Stimulated activated CD4-positive, alpha-beta T cell treated with anti-CD3 and anti-CD28 coated beads, Interleukin-15, amount 100 ng/mL, for 24 hours (primary cell): ENCODE measurements at regions not wholly inside any gene's neighbourhood (a gene's known extent, or its start where the extent isn't known, plus 50 kb on each side); places are given as distances from the start of the nearest gene placed in this dataset.

ENCODE experiments used
- DNase-seq: peaks from one replicate; pipeline ENCODE4 v3.0.0-alpha.2; 2020

DNA sequence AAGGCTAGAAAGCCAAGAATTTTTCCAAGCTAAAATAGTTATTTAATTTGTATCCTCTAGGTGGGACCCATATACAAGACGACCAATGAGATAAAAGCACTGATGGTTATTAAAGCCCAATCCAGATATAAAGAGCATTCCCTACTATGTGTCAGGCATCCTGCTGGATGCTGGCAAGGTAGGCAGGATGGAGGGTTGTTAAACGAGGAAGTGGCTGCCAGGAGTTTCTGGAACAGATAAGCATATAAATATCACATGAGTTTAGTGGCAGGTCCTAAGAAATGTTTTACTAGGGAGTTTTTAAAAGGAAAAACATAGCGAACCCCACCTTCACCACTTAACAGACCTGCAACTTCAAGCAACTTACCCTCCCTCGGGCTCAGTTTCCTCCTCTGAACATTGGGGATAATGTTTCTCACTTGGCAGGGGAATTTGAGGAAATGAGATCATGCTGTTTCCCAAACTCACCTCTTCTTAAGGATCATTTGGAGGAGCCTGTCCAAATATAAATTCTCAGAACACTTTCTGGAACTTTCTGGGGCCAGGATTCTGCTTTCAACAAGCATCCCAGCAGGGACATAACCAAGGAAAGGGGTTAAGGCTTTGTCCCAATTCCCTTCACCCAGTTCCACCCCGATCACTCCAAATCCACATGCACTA is 94.3 kb upstream of the LDB2 start:
- DNase-seq, result no peak

DNA sequence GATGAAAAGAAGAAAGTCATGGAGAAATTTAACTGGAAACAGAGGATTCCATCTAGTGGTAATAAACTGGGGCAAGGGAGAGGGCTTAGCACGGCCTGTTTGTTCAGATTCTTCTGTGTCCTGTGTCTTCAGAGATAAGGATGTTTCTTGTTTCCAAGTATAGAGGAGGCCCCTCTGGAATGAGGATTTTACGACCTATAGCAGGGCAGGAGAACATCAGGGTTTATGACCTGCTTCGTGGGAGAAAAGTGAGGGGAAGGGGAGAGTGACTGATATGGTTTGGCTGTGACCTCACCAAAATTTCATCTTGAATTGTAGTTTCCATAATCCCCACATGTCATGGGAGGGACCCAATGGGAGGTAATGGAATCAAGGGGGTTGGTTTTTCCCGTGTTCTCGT is 93.0 kb upstream of the LDB2 start:
- DNase-seq, result no peak

DNA sequence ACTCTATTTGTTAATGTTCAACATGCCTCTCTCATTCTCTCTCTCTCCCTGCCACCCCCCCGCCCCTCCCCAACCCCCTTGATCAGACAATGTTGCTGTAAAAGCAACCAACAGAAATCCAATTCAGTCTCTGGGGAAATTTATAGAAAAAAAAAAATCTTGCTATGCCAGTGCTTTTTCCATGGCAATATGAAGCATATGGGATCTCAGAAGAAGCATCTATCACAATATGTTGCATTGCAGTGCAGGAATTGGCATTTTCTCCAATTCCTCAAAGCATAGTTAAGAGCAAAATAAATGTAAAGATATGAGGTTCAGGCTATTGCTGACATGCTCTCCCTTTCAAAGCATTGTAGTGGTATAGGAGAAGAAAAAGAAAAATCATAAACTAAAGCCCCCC is 90.9 kb upstream of the LDB2 start:
- no peak for DNase-seq

DNA sequence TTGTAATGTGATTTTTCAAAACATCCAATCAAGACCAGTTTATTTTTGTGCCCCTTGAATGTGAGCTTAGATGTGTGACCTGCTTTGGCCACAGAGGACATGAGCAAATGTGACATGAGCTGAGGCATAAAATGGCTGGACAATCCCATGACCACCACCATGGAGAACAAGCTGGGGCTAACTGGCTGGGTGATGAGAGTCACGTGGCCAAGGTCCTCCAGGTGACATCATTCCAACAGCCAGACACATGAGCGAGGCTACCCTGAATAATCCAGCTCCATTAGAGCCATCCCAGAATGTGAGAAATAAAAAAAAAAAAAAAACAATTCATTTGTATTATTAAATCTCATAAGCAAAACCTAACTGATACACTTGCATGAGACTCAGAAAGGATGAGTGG is 90.4 kb upstream of the LDB2 start:
- no peak for DNase-seq

DNA sequence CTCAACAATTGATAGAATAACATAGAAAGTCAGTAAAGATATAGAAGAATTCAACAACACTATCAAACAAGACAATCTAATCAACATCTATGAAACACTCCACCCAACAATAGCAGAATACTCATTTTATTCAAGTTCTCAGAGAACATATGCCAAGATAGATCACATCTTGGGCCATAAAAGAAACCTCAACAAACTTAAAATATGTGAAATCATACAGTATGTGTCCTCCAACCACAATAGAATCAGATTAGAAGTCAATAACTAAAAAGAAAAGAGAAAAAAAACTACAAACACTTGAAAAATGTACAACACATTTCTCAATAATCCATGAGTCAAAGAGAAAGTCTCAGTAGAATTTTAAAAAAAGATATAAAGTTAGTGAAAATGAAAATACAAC is 78.6 kb upstream of the LDB2 start:
- no peak for DNase-seq

DNA sequence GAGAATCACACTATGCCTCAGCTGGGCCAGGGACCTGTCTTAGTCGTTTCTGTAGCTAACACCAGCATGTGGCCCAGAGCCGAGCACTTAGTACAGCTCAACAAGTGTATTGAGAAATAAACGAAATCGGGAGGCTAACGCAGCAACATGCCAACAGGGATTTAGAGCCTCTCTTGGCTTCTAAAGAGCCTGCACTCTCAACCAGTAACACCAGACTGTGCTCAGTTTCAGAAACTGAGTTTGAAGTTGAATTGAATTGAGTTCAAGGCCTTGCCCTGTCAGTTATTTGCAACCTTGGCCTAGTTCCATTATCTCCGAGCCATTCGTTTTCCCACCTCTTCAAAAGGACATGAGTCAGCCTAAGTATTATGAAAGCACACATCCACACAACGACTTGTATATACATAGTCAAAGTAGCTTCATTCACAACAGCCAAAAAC is 71.3 kb upstream of the LDB2 start:
- no peak for DNase-seq

DNA sequence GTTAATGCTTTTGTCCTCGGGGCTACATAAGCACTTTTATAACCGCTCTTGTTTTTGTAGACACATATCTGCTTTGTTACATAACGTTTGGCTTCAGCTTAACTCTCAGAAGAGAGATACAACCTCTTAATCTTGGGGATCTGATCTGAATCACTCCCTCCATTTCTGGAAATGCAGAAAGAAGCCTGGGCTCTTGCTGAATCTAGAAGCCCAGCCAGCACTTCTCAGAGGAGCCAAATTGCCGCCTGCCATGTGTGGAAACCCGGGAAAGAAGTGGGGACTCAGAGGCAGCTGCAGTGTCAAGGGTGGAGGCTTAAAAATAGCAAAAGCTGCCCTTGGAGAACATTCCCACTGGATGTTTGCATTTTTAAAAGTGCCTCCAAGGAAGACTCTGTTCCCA is 69.3 kb upstream of the LDB2 start:
- no peak for DNase-seq

DNA sequence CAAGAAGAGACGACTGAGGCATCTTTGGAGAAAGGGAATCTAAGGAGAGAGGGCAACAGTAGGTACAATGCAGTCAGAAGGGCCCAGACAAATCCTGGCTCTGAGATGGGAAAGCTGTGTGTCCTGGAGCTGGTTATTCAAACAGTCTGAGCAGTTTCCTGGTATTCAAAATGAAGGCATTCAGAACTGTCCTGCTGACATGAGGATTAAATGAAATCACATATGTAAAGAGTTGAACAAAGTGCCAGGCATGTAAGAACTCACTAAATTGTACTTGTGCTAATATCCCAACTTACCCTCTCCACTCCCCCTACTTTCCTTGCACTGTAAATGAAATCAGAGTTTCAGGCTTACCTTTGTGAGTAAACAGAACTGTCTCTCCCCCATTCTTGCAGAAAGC is 60.9 kb upstream of the LDB2 start:
- DNase-seq, result no peak

DNA sequence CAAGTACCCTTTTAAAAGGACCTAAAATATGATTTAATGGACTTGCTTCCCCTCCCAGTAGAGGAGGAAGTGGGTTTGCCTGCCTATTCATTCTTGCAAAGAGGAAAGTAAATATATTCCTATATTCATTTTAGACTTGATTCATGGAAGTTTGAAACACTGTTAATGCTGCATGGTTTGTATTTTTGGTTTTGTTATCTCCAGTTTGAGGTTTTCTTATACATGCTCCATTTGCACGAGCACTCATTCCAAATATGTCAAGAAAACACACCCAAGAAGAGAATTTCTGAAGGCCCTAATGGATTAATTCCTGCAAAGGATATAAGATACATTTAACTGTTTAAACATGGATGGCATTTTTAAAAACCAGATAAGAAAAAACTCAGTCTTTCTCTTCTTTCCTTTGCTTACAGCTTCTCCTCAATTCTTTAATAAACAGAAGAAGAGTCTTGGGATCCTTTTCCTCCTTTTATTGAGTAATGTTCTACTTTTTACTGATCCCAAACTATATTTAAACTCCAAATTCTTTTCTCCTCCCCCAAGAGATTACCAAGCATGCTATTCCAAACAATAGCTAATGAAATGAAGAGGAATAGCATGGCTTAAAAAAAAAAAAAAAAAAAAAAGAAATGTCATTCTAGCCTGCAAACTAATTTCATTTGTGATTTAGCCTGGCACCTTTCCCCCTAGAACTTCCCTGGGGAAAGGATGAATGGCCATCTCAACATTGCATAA is 54.6 kb upstream of the LDB2 start:
- DNase-seq, result no peak

DNA sequence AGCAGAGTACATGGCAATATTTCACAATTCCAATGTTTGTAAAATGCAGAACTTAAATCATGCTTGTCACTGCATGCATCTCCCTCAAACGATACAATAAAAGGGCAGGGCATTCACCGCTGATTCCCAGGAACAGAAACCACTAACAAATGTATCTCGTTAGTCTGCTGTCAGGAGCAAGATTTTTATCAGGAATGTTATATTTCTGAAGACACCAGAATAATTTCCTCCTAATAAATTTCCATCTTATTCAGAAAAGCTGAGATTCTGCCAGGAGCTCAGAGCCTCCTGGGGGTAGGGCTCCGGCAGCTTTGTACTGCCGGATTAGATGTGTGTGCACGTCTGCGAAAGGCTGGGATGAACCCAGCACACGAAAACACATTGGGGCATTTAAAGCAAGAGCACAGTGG is 54.0 kb upstream of the LDB2 start:
- DNase-seq, result no peak
